GM19438 (cell line): ENCODE measurements at regions not wholly inside any gene's neighbourhood (a gene's known extent, or its start where the extent isn't known, plus 50 kb on each side); places are given as distances from the start of the nearest gene placed in this dataset.

Experiments used
- ATAC-seq: cut with Tn5 transposase; IDR thresholded peaks from one replicate; pipeline ENCODE4 v1.9.1; 2021; ENCODE audit warnings: low read depth; ENCODE audit not compliant: unreplicated experiment

GRCh38 chr5:74275171-74275992 lies 365.1 kb downstream of the ENC1 start:
- ATAC-seq: no peak

GRCh38 chr5:74274326-74274725 lies 366.2 kb downstream of the ENC1 start:
- no peak for ATAC-seq

GRCh38 chr5:74272831-74273451 lies 367.6 kb downstream of the ENC1 start:
- ATAC-seq: no peak

- ATAC-seq: no peak
Observed at GRCh38 chr5:74272024-74272775, 368.3 kb downstream of the ENC1 start.

GRCh38 chr5:74268297-74268696 lies 372.2 kb downstream of the ENC1 start:
- ATAC-seq: no peak

GRCh38 chr5:74266836-74267235 lies 373.7 kb downstream of the ENC1 start:
- no peak for ATAC-seq

- no peak for ATAC-seq
Observed at GRCh38 chr5:74266132-74266531, 374.4 kb downstream of the ENC1 start.

GRCh38 chr5:74262544-74263207 lies 377.9 kb downstream of the ENC1 start:
- no peak for ATAC-seq

GRCh38 chr5:74261866-74262265 lies 378.7 kb downstream of the ENC1 start:
- ATAC-seq: no peak

GRCh38 chr5:74261421-74261820 lies 379.1 kb downstream of the ENC1 start:
- ATAC-seq: no peak

- ATAC-seq: no peak
Observed at GRCh38 chr5:74259572-74259971, 381.0 kb downstream of the ENC1 start.

GRCh38 chr5:74258314-74258665 lies 382.2 kb downstream of the ENC1 start:
- ATAC-seq: no peak

GRCh38 chr5:74257645-74258313 lies 382.7 kb downstream of the ENC1 start:
- peak; percentile 77 for ATAC-seq

GRCh38 chr5:74257060-74257527 lies 383.4 kb downstream of the ENC1 start:
- no peak for ATAC-seq

- no peak for ATAC-seq
Observed at GRCh38 chr5:74255692-74256392, 384.7 kb downstream of the ENC1 start.

GRCh38 chr5:74254257-74254656 lies 386.3 kb downstream of the ENC1 start:
- ATAC-seq: no peak

- ATAC-seq: no peak
Observed at GRCh38 chr5:74252044-74252443, 388.5 kb downstream of the ENC1 start.

GRCh38 chr5:74251141-74252035 lies 389.1 kb downstream of the ENC1 start:
- ATAC-seq: no peak
